Stomach (tissue), 4 donors: ENCODE measurements at regions not wholly inside any gene's neighbourhood (a gene's known extent, or its start where the extent isn't known, plus 50 kb on each side); places are given as distances from the start of the nearest gene placed in this dataset.

Experiments
- POLR2A ChIP-seq, 4 donors: fragments of 450-650 bp; IDR thresholded peaks; one replicate each; pipeline ENCODE4 v1.6.1; 2016; ENCODE audit warnings: antibody characterized with exemption in 4 of 4, control low read depth in 2 of 4, mild to moderate bottlenecking in 1 of 4, moderate library complexity in 1 of 4
- POLR2AphosphoS5 ChIP-seq, 3 donors: sonication (generic); formaldehyde crosslinking; IDR thresholded peaks; one replicate each; pipeline ENCODE4 v1.6.1; 2016; ENCODE audit warnings: antibody characterized with exemption in 3 of 3
- TF ChIP-seq, protein P1 (sequence below), 7 experiments: fragments of 450-650 bp in 4 of 7; fragments of 200-600 bp in 3 of 7; sonication (generic) in 3 of 7; IDR thresholded peaks; one replicate each; pipeline ENCODE4 v1.5.1; 2016 to 2019; ENCODE audit warnings: antibody characterized with exemption in 7 of 7, control low read depth in 2 of 7, mild to moderate bottlenecking in 1 of 7

DNA sequence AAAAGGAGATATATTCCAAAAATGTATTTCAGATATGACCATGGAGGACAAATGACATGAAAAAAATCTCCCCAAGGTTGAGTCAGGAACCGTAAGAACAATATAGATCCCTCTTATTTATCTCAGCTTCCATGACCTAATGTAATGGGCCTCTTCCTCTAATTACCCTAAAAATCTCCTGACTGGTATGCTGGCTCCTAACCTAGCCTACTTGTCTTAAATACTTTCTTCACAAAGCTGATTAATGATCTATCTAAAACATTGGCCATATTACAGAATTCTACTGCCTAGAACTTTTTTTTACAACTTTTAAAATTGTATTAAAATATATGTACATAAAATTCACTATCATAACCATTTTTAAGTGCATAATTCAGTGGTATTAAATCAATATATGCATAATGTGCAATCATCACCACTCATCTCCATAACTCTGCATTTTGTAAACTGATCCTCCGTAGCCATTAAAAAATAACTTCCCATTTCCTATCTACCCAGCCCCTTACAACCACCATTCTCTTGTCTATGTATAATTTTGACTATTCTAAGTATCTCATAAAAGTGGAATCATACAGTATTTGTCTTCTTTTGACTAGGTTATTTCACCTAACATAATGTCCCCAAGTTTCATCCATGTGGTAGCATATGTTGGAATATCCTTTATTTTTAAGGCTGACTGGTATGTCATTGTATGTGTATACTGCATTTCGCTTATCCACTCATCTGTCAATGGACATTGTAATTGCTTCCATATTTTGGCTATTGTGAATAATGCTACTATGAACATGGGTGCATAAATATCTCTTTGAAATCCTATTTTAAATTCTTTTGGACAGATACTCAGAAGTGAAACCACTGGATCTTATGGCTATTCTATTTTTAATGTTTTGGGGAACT, 464.6 kb downstream of the ADAMTS20 start:
- TF ChIP-seq, protein P1, sequence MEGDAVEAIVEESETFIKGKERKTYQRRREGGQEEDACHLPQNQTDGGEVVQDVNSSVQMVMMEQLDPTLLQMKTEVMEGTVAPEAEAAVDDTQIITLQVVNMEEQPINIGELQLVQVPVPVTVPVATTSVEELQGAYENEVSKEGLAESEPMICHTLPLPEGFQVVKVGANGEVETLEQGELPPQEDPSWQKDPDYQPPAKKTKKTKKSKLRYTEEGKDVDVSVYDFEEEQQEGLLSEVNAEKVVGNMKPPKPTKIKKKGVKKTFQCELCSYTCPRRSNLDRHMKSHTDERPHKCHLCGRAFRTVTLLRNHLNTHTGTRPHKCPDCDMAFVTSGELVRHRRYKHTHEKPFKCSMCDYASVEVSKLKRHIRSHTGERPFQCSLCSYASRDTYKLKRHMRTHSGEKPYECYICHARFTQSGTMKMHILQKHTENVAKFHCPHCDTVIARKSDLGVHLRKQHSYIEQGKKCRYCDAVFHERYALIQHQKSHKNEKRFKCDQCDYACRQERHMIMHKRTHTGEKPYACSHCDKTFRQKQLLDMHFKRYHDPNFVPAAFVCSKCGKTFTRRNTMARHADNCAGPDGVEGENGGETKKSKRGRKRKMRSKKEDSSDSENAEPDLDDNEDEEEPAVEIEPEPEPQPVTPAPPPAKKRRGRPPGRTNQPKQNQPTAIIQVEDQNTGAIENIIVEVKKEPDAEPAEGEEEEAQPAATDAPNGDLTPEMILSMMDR (IDR thresholded peaks at IDR 0.05): no peak
- no peak for TF ChIP-seq POLR2A (IDR thresholded peaks at IDR 0.05)
- no peak for TF ChIP-seq POLR2AphosphoS5 (IDR thresholded peaks at IDR 0.05)
